CD4-positive, alpha-beta T cell treated with Interleukin-17A for 4 hours (primary cell): ENCODE measurements at regions not wholly inside any gene's neighbourhood (a gene's known extent, or its start where the extent isn't known, plus 50 kb on each side); places are given as distances from the start of the nearest gene placed in this dataset.
A peak's percentile ranks its signal among the peaks of the same experiment; 100 is the strongest.

ENCODE experiments used
- DNase-seq: peaks from one replicate; pipeline ENCODE4 v3.0.0-alpha.2; 2020; ENCODE audit warnings: mixed read lengths

DNA sequence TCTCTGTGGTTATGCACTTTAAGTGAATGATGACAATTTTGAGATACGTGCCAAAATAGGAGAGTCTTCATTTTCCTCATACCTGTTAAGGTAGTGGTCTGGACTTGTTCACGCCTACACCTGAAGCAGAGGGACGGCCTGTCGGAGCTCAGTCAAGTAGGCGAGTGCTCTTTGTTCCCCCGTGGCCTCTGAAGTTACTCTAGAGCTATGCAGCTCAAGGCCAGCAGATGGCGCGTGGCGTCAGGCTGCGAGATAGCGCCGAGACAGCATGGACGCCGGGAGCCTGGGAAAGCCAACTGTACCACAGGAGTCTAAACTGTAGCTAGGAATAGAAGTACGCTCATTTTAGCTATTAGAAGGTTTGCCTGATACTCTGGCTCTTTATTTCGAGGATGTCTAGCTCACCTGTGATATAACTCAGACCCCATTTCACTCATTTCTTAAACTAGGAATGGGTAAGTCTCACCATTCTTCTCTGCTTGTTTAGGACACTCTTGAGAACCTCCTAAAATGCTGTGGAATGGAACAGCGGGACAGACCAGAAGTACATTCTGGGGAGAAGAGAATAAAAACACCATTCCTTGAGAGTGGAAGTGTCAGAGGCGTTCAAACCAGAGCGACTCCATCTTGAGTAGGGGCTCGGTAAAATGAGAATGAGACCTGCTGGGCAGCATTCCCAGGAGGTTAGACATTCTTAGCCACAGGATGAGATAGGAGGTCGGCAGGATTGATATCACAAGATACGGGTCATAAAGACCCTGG lies 267.4 kb upstream of the HMGA2 start:
- peak; percentile 62 for DNase-seq

GRCh38 chr12:65557438-65558181 lies 266.7 kb upstream of the HMGA2 start:
- no peak for DNase-seq

DNA sequence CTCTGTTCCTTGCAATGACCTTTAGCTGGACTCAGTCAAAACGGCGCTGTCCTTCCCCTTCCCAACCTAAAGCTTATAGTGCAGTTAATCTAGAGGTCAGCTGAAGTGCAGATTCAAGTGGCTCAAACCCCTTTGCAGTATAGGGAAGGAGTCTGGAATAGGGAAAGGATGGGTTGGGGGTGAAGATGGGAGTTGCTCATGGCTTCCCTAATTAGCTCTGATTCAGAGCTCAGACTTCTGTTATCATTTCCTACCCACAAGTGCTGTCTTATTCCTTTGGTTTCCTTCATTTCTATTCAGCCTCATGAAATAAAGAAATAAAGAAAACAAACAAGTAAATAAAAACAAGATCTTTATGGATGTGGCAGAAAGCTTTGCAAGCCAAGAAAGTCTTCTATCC lies 264.0 kb upstream of the HMGA2 start:
- no peak for DNase-seq

DNA sequence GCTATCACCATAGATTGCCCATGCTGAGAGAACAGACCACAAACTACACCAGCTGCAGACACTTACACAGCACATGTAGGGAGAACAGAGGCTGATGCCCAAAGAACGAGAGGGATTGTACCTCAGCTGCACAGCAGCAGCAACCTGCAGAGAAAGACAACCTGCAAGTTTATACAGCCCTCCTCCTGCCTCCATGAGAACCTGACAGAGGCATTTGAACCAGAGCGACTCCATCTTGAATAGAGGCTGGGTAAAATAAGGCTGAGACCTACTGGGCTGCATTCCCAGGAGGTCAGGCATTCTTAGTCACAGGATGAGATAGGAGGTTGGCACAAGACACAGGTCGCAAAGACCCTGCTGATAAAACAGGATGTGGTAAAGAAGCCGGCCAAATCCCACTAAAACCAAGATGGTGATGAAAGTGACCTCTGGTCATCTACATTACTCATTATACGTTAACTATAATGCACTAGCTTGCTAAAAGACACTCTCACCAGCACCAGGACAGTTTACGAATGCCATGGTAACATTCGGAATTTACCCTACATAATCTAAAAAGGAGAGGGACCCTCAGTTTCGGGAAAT lies 262.4 kb upstream of the HMGA2 start:
- no peak for DNase-seq

DNA sequence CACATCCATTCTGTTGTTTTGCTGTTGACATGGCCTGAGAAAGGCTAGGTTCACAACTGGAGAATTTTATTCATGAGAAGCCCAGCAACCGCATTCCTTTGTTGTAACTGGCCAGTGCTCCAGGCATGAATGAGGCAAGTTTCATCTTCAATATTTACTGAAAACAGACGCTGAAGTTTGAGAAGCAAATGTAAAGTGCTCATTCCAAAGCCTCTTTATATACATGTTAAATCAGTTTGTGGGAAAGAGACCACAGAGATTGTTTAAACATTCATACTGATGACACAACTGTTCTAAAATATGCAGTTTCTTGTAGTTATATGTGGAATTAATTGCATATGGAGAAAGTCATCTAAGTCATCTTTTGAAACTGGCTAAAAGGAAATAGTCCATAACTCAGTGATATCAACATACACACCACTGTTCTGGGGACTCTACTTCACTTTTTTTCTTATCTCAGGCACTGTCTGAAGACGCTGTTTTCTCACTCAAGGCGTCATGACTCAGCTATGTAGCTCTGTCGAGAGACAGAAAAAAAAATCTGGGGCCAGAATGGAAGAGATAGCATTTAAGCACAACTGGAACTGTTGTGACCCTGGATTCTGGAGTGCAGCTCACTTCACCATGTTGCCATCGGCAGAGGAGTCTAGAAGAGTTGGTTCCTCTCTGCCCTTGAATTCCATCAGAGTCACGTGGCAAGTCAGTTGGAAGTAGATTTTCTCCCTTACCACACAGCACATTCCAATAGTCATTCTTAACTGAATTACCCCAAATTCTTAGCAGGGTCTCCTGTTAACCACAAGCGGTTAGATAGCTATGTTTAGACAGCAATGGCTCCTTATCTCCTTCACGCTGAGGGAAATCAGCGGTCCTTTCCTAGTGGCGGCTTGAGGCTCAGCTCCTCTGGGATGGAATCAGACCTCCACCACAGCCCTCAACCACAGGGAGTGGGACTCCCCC lies 258.4 kb upstream of the HMGA2 start:
- no peak for DNase-seq

DNA sequence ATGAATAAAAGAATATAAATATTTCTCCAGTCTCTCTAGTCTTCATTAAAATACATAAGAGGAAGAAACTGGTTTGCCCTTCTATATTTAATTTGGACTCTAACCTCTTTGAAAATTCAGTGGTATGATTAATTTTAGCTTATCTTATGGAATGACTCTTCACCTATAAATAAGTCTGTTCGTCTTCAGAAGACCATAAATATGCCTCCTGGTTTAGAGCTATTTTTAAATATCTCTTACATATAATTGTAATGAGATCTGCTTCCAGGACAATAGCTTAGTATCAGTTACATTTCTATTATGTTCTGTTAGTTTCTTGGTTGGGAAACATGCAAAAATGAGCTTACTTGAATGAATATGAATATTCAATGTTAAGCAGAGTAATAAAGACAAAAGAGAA lies 257.5 kb upstream of the HMGA2 start:
- no peak for DNase-seq

- DNase-seq, result no peak
These were observed 256.5 kb upstream of the HMGA2 start for GRCh38 chr12:65567820-65568219.

- no peak for DNase-seq
These were observed 255.8 kb upstream of the HMGA2 start for GRCh38 chr12:65568517-65568916.

DNA sequence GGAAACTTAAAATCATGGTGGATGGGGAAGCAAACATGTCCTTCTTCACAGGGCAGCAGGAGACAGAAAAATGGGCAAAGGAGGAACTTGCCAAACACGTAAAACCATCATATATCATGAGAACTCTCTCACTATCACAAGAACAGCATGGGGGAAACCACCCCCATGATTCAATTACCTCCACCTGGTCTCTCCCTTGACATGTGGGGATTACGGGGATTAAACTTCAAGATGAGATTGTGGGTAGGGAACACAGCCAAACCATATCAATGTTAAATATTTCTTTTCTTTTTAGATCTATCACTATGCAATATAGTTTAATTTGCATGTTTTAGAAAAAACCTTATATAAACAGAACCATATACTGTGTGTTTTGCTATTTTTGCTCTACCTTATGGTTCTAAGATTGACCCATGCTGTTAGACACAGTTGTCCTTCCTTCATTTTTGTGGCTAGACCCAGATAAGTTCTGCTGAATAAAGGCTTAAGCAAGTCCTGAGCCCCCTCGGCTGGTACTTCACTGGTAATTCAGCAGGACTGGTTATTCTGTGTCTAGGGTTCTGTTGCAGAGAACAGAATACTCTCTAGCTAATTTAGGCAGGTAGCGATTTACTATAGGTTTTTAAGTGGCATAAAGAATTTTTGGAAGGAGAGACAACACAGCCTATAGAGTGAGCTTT lies 253.7 kb upstream of the HMGA2 start:
- no peak for DNase-seq

DNA sequence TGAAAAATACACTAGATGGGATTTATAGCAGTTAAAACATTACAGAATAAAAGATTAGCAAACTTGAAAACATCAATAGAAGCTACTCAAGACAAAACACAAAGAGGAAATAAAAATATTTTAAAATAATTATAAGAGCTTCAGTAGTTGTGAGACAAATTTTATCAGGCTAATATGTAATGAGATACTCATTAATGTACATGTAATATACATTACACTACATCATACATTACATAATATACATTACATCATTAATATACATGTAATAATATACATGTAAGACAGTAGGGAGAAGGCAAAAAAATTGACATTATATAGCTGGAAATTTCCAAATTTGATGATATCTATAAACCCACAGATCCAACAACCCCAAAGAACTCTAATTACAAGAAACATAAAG lies 249.4 kb upstream of the HMGA2 start:
- DNase-seq, result no peak

GRCh38 chr12:65584016-65584415 lies 240.3 kb upstream of the HMGA2 start:
- no peak for DNase-seq

GRCh38 chr12:65585648-65586602 lies 238.4 kb upstream of the HMGA2 start:
- no peak for DNase-seq

DNA sequence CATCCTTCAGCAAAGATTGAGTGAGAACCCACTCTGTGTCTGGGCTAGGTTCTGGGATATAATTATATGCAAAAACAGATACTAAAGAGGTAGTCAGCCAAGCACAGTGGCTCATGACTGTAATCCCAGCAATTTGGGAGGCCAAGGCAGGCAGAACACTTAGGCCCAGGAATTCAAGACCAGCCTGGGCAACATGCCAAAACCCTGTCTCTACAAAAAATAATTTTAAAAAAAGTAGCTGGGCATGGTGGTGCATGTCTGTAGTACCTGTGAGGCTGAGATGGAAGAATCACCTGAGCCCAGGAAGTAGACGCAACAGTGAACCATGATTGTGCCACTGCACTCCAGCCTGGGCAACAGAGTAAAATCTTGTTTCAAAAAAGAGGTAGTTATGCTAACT lies 237.5 kb upstream of the HMGA2 start:
- DNase-seq, result no peak

GRCh38 chr12:65590318-65590717 lies 234.0 kb upstream of the HMGA2 start:
- DNase-seq, result no peak

DNA sequence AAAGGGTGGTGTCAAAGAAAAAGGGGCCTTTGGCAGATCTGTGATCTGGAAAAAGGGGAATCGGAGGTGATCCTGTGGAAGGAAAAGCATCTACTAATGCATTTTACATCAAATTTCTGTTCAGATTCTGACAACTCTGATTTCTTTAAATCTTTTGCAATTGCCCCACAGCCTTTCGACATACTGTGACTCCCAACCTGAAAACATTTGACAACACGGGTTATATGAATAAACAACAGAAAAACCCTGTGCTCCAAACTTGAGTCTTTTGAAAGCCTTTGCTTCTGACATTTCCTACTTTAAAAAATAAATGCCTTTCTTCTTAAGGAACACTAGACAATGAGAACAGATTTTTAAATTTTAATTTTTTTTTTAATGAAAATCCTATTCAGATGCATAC lies 231.9 kb upstream of the HMGA2 start:
- DNase-seq, result no peak

DNA sequence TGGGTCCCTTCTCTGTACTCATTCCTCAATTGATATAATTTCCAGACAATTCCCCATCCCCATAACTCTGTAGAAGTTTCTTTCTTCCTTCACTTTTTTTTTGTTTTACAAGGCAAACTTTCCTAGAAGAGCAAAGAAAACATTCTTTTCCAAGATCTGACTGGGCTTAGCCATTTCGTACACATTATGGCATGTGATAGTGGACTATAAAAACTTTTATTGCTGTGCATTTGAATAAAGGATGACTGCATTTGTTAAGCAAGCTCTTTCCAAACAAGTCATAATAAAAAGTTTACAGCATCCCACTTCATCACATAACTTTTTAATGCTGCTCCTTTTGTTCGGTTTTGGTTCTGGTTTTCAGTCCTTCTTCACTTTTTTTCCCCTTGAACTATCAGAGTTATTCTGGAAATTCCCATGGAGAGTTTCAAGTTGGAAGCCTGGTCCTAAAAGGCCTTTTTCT lies 231.0 kb upstream of the HMGA2 start:
- no peak for DNase-seq

GRCh38 chr12:65594409-65594808 lies 229.9 kb upstream of the HMGA2 start:
- no peak for DNase-seq

- DNase-seq, result no peak
These were observed 229.2 kb upstream of the HMGA2 start for GRCh38 chr12:65595016-65595560.

DNA sequence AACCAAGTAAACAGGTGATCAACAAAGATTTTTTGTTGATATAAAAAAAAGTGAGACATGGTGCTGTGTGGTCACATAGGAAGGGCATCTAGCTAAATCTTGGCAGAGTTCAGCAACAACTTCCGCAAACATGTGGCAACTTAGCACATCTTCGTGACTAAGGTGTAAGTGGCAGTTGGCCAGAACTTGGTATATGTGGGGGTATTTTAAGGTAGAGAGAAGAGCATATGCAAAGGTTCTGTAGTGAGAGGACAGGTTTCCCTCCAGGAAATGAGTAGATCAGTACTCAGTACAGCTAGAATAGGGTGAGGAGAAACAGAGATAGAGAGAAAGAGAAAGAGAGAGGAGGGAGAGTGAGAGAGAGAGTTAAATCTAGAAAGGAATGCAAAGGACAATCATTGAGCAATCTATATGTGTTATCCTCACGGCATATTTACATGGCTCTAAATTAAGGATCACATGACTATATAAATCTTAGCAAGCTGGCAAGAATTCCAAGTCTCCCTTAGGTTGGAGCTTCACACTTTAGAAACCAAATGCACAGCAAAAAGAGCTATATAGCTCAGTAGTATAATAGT lies 227.7 kb upstream of the HMGA2 start:
- DNase-seq, result no peak

DNA sequence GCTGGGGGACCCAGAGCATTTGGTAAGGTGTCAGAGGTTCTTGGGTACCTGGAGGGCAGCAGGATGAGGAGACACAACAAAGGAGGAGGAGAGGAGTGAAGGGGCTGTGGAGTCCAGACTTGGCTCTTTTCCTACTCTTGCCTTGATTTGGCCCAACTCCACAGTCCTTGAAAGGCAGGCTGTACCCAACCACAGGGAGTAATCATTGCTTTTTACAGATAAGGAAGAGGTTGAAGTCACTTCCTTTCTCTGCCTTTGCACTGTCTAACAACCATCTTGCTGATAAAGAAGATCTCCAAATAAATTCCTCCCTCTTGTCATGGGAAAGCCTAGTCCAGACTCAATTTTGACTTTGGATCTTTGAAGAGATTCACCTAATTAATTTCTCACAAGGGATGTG lies 226.8 kb upstream of the HMGA2 start:
- DNase-seq, result no peak
